Loucy (cell line): ENCODE measurements at regions not wholly inside any gene's neighbourhood (a gene's known extent, or its start where the extent isn't known, plus 50 kb on each side); places are given as distances from the start of the nearest gene placed in this dataset.

Experiments
- H2AFZ ChIP-seq: fragments of 200-600 bp; sonication (generic); 2 replicates; pipeline ENCODE4 v1.6.0; 2016; ENCODE audit warnings: antibody characterized with exemption, mild to moderate bottlenecking, low read length, moderate library complexity
- H3F3A ChIP-seq: fragments of 200-600 bp; 2 replicates; pipeline ENCODE4 v1.6.0; 2016; ENCODE audit warnings: antibody characterized with exemption, low read depth, mild to moderate bottlenecking
- H3K27me3 ChIP-seq: fragments of 200-600 bp; sonication (generic); 2 replicates; pipeline ENCODE4 v1.6.1; 2014; ENCODE audit warnings: low read length, mild to moderate bottlenecking; ENCODE audit not compliant: insufficient read depth, poor library complexity, severe bottlenecking
- H3K36me3 ChIP-seq: fragments of 200-600 bp; sonication (generic); 2 replicates; pipeline ENCODE4 v1.6.1; 2016; ENCODE audit warnings: low read length; ENCODE audit not compliant: insufficient read depth
- H3K4me1 ChIP-seq: fragments of 200-600 bp; sonication (generic); 2 replicates; pipeline ENCODE4 v1.5.1; 2014; ENCODE audit warnings: low read length, mild to moderate bottlenecking; ENCODE audit not compliant: insufficient read depth, poor library complexity, severe bottlenecking
- H3K4me2 ChIP-seq: fragments of 200-600 bp; sonication (generic); 2 replicates; pipeline ENCODE4 v1.6.0; 2014; ENCODE audit warnings: antibody characterized with exemption, low read length, low read depth, mild to moderate bottlenecking; ENCODE audit not compliant: poor library complexity, severe bottlenecking
- H3K4me3 ChIP-seq: fragments of 200-600 bp; sonication (generic); 2 replicates; pipeline ENCODE4 v1.5.1; 2014; ENCODE audit warnings: low read length, mild to moderate bottlenecking, mixed read lengths; ENCODE audit not compliant: poor library complexity, severe bottlenecking
- H3K79me2 ChIP-seq: fragments of 200-600 bp; sonication (generic); 2 replicates; pipeline ENCODE4 v1.6.1; 2014; ENCODE audit warnings: low read length; ENCODE audit not compliant: insufficient read depth
- H3K9ac ChIP-seq: fragments of 200-600 bp; sonication (generic); 2 replicates; pipeline ENCODE4 v1.6.0; 2014; ENCODE audit warnings: mild to moderate bottlenecking, low read depth, low read length, moderate library complexity; ENCODE audit not compliant: poor library complexity, severe bottlenecking
- H3K9me2 ChIP-seq: fragments of 200-600 bp; sonication (generic); replicated peaks from 2 replicates; pipeline ENCODE4 v1.6.1; 2016; ENCODE audit warnings: low read depth, low read length, mixed read lengths
- H3K9me3 ChIP-seq: fragments of 200-600 bp; sonication (generic); 2 replicates; pipeline ENCODE4 v1.6.1; 2014; ENCODE audit warnings: mild to moderate bottlenecking, antibody characterized with exemption, low read length, low read depth; ENCODE audit not compliant: insufficient read depth
- H4K20me1 ChIP-seq: fragments of 200-600 bp; sonication (generic); 2 replicates; pipeline ENCODE4 v1.6.0; 2014; ENCODE audit warnings: antibody characterized with exemption, low read length, mild to moderate bottlenecking; ENCODE audit not compliant: insufficient read depth, poor library complexity, severe bottlenecking
- CTCF ChIP-seq: fragments of 200-600 bp; sonication (generic); conservative IDR thresholded peaks from 2 replicates; pipeline ENCODE4 v1.5.1; 2014; ENCODE audit warnings: mild to moderate bottlenecking, antibody characterized with exemption, low read length
- EZH2phosphoT487 ChIP-seq: fragments of 200-600 bp; IDR thresholded peaks from 2 replicates; pipeline ENCODE4 v1.6.1; 2018; ENCODE audit warnings: antibody characterized with exemption, mild to moderate bottlenecking, moderate library complexity, borderline replicate concordance

DNA sequence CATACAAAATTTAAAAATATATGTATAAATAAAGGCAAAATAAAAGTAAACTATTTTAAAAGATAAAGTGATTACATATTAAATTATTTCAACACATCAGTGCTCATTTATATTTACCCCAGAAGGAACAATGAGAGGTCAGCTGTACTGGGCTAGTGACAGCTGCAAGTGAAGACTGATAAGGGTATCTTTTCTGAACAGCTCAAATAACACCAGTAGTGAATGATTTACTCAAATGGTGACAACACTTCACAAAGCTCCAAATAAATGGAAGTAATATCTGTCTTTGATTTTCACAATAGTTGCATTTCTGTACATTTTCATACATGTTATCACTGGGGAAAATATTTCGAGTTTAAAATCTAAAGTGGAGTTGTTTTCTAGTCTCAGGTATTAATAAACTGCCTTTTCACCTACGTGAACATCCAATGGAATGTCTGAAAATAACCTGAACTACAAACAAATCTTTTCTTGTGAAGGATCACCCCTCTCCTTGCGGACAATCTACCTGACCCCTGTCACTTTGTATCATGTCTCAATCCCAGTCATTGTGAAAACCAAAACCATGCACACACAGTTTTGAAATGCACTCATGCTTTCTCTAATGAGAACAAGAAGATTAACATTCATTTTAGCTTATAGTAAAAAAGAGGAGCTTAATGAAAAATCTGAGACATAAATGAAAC lies 1928.8 kb upstream of the CELF4 start:
- no peaks in the 10 kb centered on the region for H3K79me2 ChIP-seq
- no peak overlapping the region for H3K9ac ChIP-seq
- no peaks in the 10 kb centered on the region for H4K20me1 ChIP-seq
- H3K4me3 ChIP-seq: no peak overlapping the region
- no peaks in the 10 kb centered on the region for H3K9me2 ChIP-seq
- no peak overlapping the region for H3K4me2 ChIP-seq
- no peaks in the 10 kb centered on the region for H3K36me3 ChIP-seq
- no peaks in the 10 kb centered on the region for H3K9me3 ChIP-seq
- H3K27me3 ChIP-seq: no peaks in the 10 kb centered on the region
- TF ChIP-seq CTCF (no peak), EZH2phosphoT487 (no peak)
- H3K4me1 ChIP-seq: no peaks in the 10 kb centered on the region
- no peak overlapping the region for H2AFZ ChIP-seq
- no peaks in the 10 kb centered on the region for H3F3A ChIP-seq

DNA sequence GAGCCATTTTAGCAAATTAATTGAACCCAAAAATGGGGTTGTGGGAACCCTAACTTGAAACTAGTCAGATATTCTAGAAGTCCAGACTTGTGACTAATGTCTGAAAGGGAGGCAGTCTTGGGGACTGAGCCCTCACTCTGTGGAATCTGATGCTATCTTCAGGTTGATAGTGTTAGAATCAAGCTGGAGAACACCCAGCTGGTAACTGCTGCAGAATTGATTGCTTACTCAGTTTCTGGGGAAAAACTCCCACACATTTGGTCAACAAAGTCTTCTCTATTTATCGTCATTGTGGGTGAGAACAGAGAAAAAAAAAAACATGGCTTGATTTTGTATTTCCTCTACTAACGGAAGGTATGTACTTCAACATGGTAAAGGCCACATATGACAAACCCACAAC lies 1925.8 kb upstream of the CELF4 start:
- Histone ChIP-seq H3F3A (no peaks in the 10 kb centered on the region), H3K79me2 (no peaks in the 10 kb centered on the region), H3K27me3 (no peaks in the 10 kb centered on the region)

GRCh38 chr18:39489431-39489830 lies 1923.8 kb upstream of the CELF4 start:
- Histone ChIP-seq H2AFZ (no peak overlapping the region), H3K4me3 (no peak overlapping the region), H3K4me2 (no peak overlapping the region), H3K36me3 (no peaks in the 10 kb centered on the region), H4K20me1 (no peaks in the 10 kb centered on the region), H3K4me1 (no peaks in the 10 kb centered on the region), H3K79me2 (no peaks in the 10 kb centered on the region), H3K9me2 (no peaks in the 10 kb centered on the region), H3K9me3 (no peaks in the 10 kb centered on the region), H3F3A (no peaks in the 10 kb centered on the region), H3K9ac (no peak overlapping the region), H3K27me3 (no peaks in the 10 kb centered on the region)
- no peak for TF ChIP-seq EZH2phosphoT487
- no peak for TF ChIP-seq CTCF

More for the DNA sequence above, 1925.8 kb upstream of the CELF4 start:
- no peak for TF ChIP-seq CTCF
- TF ChIP-seq EZH2phosphoT487: no peak
- Histone ChIP-seq H2AFZ (no peak overlapping the region), H3K4me3 (no peak overlapping the region), H3K4me1 (no peaks in the 10 kb centered on the region), H3K9me2 (no peaks in the 10 kb centered on the region), H3K4me2 (no peak overlapping the region), H3K9ac (no peak overlapping the region), H3K9me3 (no peaks in the 10 kb centered on the region), H4K20me1 (no peaks in the 10 kb centered on the region), H3K36me3 (no peaks in the 10 kb centered on the region)
